Neural cell (in vitro differentiated cells): ENCODE measurements at regions not wholly inside any gene's neighbourhood (a gene's known extent, or its start where the extent isn't known, plus 50 kb on each side); places are given as distances from the start of the nearest gene placed in this dataset.

ENCODE experiments used
- H2AFZ ChIP-seq: fragments of 200-600, 300-800 bp; sonication (generic), shearing (Covaris generic); 2 replicates; pipeline ENCODE4 v1.6.0; 2014; ENCODE audit warnings: low read depth, mild to moderate bottlenecking, antibody characterized with exemption, low read length, moderate library complexity
- H3F3A ChIP-seq: fragments of 200-600 bp; shearing (Covaris generic); 2 replicates; pipeline ENCODE4 v1.6.1; 2016; ENCODE audit warnings: mild to moderate bottlenecking, moderate library complexity, mixed read lengths, antibody characterized with exemption, low read length; ENCODE audit not compliant: insufficient read depth, poor library complexity, severe bottlenecking
- H3K27ac ChIP-seq: fragments of 200-600, 300-800 bp; sonication (generic), shearing (Covaris generic); 2 replicates; pipeline ENCODE4 v1.5.1; 2014; ENCODE audit warnings: mild to moderate bottlenecking, low read length, moderate library complexity
- H3K27me3 ChIP-seq: fragments of 300-800, 200-600 bp; sonication (generic), shearing (Covaris generic); 2 replicates; pipeline ENCODE4 v1.6.0; 2014; ENCODE audit warnings: mild to moderate bottlenecking, low read depth, low read length, moderate library complexity; ENCODE audit not compliant: insufficient read depth
- H3K36me3 ChIP-seq: fragments of 300-800, 200-600 bp; sonication (generic), shearing (Covaris generic); 2 replicates; pipeline ENCODE4 v1.5.1; 2014; ENCODE audit warnings: mild to moderate bottlenecking, antibody characterized with exemption, low read length, moderate library complexity; ENCODE audit not compliant: insufficient read depth
- H3K4me2 ChIP-seq: fragments of 300-800, 200-600 bp; sonication (generic), shearing (Covaris generic); 2 replicates; pipeline ENCODE4 v1.6.0; 2014; ENCODE audit warnings: mild to moderate bottlenecking, low read length
- H3K4me3 ChIP-seq: fragments of 300-800, 200-600 bp; sonication (generic), shearing (Covaris generic); 2 replicates; pipeline ENCODE4 v1.5.1; 2014; ENCODE audit warnings: mild to moderate bottlenecking, low read length, moderate library complexity
- H3K79me2 ChIP-seq: fragments of 200-600 bp; shearing (Covaris generic); replicated peaks from 2 replicates; pipeline ENCODE4 v1.6.0; 2014; ENCODE audit warnings: mild to moderate bottlenecking, low read length, moderate library complexity; ENCODE audit not compliant: insufficient read depth
- H3K9ac ChIP-seq: fragments of 300-800, 200-600 bp; sonication (generic), shearing (Covaris generic); 2 replicates; pipeline ENCODE4 v1.6.1; 2016; ENCODE audit warnings: mild to moderate bottlenecking, low read length, mixed read lengths
- H3K9me2 ChIP-seq: fragments of 200-600 bp; shearing (Covaris generic); 2 replicates; pipeline ENCODE4 v1.6.1; 2016; ENCODE audit warnings: mild to moderate bottlenecking, low read length, mixed read lengths; ENCODE audit not compliant: insufficient read depth
- H3K9me3 ChIP-seq: fragments of 200-600, 300-800 bp; sonication (generic), shearing (Covaris generic); 2 replicates; pipeline ENCODE4 v1.6.1; 2016; ENCODE audit warnings: mild to moderate bottlenecking, mixed run types, low read length, moderate library complexity, mixed read lengths
- H4K20me1 ChIP-seq: fragments of 200-600 bp; shearing (Covaris generic); 2 replicates; pipeline ENCODE4 v1.6.1; 2016; ENCODE audit warnings: mild to moderate bottlenecking, mixed run types; ENCODE audit not compliant: insufficient read depth
- CTCF ChIP-seq: fragments of 450-650 bp; IDR thresholded peaks from 2 replicates; pipeline ENCODE4 v1.5.1; 2014; ENCODE audit warnings: antibody characterized with exemption, mild to moderate bottlenecking, moderate library complexity; ENCODE audit not compliant: poor library complexity, severe bottlenecking
- EP300 ChIP-seq: fragments of 450-650 bp; conservative IDR thresholded peaks from 2 replicates; pipeline ENCODE4 v1.6.1; 2014; ENCODE audit warnings: antibody characterized with exemption, mild to moderate bottlenecking, moderate library complexity; ENCODE audit not compliant: poor library complexity, severe bottlenecking
- EZH2 ChIP-seq: fragments of 200-600, 300-800 bp; shearing (Covaris generic), sonication (generic); IDR thresholded peaks from 2 replicates; pipeline ENCODE4 v1.6.1; 2014; ENCODE audit warnings: antibody characterized with exemption, low read length, borderline replicate concordance, mild to moderate bottlenecking; ENCODE audit not compliant: insufficient read depth, poor library complexity, severe bottlenecking
- MXI1 ChIP-seq: fragments of 450-650 bp; conservative IDR thresholded peaks from 2 replicates; pipeline ENCODE4 v1.6.1; 2014; ENCODE audit warnings: antibody characterized with exemption, mild to moderate bottlenecking; ENCODE audit not compliant: poor library complexity, severe bottlenecking
- POLR2AphosphoS5 ChIP-seq: IDR thresholded peaks from 2 replicates; pipeline ENCODE4 v1.6.1; 2012
- RAD21 ChIP-seq: fragments of 450-650 bp; conservative IDR thresholded peaks from 2 replicates; pipeline ENCODE4 v1.6.1; 2014; ENCODE audit warnings: antibody characterized with exemption, mild to moderate bottlenecking, moderate library complexity
- REST ChIP-seq: IDR thresholded peaks from 2 replicates; pipeline ENCODE4 v1.6.1; 2012; ENCODE audit warnings: borderline replicate concordance
- SMC3 ChIP-seq: fragments of 450-650 bp; conservative IDR thresholded peaks from 2 replicates; pipeline ENCODE4 v1.6.1; 2014; ENCODE audit warnings: antibody characterized with exemption, mild to moderate bottlenecking, moderate library complexity; ENCODE audit not compliant: poor library complexity
- TAF1 ChIP-seq: IDR thresholded peaks from 2 replicates; pipeline ENCODE4 v1.6.1; 2012; ENCODE audit warnings: low read depth

DNA sequence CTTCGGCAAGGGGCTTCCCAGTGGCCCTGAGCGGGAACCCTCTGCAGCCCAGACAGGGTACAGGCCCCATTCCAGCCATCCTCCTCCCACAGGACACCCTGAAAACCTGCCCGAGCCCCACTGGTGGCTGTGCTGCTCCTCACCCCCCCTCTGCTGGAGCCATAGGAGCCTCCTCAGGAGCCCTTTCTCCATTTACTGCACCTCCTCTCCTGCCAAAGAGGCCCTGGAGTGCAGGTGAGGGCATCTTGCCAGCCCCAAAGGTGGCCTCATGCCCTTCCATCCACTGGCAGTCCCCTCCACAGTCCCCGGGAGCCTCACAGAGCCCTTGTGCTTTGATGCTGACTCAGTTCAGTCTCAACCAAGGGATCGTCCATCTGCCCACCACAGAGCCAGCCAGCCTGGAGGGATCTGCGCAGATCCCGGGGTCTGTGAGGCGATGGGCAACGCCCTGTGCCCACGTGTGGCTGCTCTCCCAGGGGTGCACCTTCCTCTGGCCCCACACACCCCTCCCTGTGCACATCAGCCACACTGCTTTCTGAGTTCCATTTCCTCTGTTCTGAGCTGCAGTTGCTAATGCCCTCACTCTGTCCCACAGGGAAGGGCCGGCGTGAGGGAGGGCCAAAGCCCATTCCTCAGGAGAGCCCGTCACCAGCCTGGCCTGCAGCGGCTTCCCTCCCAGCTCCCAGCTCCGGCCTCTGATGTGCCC is 228.5 kb downstream of the DLL1 start:
- no peaks in the 10 kb centered on the region for H3K9me2 ChIP-seq

GRCh38 chr6:170058878-170059485 is 231.9 kb downstream of the DLL1 start:
- H4K20me1 ChIP-seq = no peaks in the 10 kb centered on the region
- no peak overlapping the region for H3K27ac ChIP-seq
- no peaks in the 10 kb centered on the region for H3F3A ChIP-seq
- no peaks in the 10 kb centered on the region for H3K27me3 ChIP-seq
- no peaks in the 10 kb centered on the region for H3K9me2 ChIP-seq
- H3K4me2 ChIP-seq = no peak overlapping the region
- no peaks in the 10 kb centered on the region for H3K79me2 ChIP-seq
- no peak overlapping the region for H2AFZ ChIP-seq
- H3K4me3 ChIP-seq = no peak overlapping the region
- no peak overlapping the region for H3K9ac ChIP-seq
- TF ChIP-seq EZH2 (no peak), SMC3 (no peak), RAD21 (no peak), EP300 (no peak), POLR2AphosphoS5 (no peak), TAF1 (no peak), MXI1 (no peak), CTCF (no peak), REST (no peak)
- no peaks in the 10 kb centered on the region for H3K36me3 ChIP-seq
- no peaks in the 10 kb centered on the region for H3K9me3 ChIP-seq

More for the DNA sequence above, 228.5 kb downstream of the DLL1 start:
- H2AFZ ChIP-seq = no peak overlapping the region
- H3K9ac ChIP-seq = no peak overlapping the region
- no peak overlapping the region for H3K4me3 ChIP-seq
- H3K27me3 ChIP-seq = no peaks in the 10 kb centered on the region
- no peak overlapping the region for H3K4me2 ChIP-seq
- no peaks in the 10 kb centered on the region for H3K36me3 ChIP-seq
- no peaks in the 10 kb centered on the region for H4K20me1 ChIP-seq
- H3K9me3 ChIP-seq = no peaks in the 10 kb centered on the region
- H3K27ac ChIP-seq = no peak overlapping the region
- TF ChIP-seq RAD21 (no peak), CTCF (no peak), EP300 (no peak), POLR2AphosphoS5 (no peak), TAF1 (no peak), MXI1 (no peak)
- H3F3A ChIP-seq = no peaks in the 10 kb centered on the region
- H3K79me2 ChIP-seq = no peaks in the 10 kb centered on the region
